GM21576 (cell line): ENCODE measurements at regions not wholly inside any gene's neighbourhood (a gene's known extent, or its start where the extent isn't known, plus 50 kb on each side); places are given as distances from the start of the nearest gene placed in this dataset.
A peak's percentile ranks its signal among the peaks of the same experiment; 100 is the strongest.
"Not testable (repeated sequence)": the region's sequence is repeated elsewhere in the genome, so short reads cannot be mapped to it uniquely, and the experiment has no call there.

Experiments used
- ATAC-seq: cut with Tn5 transposase; IDR thresholded peaks from one replicate; pipeline ENCODE4 v1.9.1; 2021; ENCODE audit warnings: mild to moderate bottlenecking, moderate library complexity; ENCODE audit not compliant: unreplicated experiment

- no peak for ATAC-seq
Observed at GRCh38 chr13:47892374-47892773, 108.7 kb downstream of the SUCLA2 start.

GRCh38 chr13:47890146-47890814 is 110.8 kb downstream of the SUCLA2 start:
- ATAC-seq = no peak

GRCh38 chr13:47886314-47886713 is 114.8 kb downstream of the SUCLA2 start:
- ATAC-seq = no peak

GRCh38 chr13:47875201-47875600 is 125.9 kb downstream of the SUCLA2 start:
- ATAC-seq = no peak

- ATAC-seq = not testable (repeated sequence)
Observed at GRCh38 chr13:47873987-47874386, 127.1 kb downstream of the SUCLA2 start.

DNA sequence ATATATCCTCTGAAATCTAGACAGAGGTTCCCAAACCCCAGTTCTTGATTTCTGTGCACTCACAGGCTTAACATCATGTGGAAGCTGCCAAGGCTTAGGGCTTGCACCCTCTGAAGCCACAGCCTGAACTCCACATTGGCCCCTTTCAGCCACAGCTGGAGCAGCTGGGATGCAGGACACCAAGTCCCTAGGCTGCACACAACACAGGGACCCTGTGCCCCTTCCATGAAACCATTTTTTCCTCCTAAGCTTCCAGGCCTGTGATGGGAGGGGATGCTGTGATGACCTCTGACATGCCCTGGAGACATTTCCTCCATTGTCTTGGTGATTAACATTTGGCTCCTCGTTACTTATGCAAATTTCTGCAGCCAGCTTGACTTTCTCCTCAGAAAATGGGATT is 127.8 kb downstream of the SUCLA2 start:
- ATAC-seq = not testable (repeated sequence)

GRCh38 chr13:47869776-47870175 is 131.3 kb downstream of the SUCLA2 start:
- ATAC-seq = no peak

- ATAC-seq = no peak
Observed at GRCh38 chr13:47865883-47866282, 135.2 kb downstream of the SUCLA2 start.

- ATAC-seq = no peak
Observed at GRCh38 chr13:47862841-47863240, 138.2 kb downstream of the SUCLA2 start.

DNA sequence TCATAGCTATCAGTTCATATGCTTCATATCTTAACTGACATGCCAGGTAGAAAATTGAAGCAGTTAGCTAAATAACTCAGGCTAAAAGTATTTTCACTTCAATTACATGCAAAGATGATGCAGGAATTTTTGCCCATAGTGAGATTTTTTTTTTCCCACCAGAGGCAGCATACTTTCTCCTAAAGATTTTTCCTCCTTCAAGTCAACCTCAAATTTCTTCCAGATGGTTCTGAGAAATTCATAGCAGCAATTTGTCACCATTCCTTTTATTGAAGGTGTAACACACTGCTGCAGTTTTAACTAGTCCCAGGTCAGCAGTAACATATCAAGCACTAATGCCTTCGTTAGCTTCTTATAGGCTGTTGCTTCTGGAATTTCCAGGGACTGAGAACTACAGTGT is 141.9 kb downstream of the SUCLA2 start:
- no peak for ATAC-seq

GRCh38 chr13:47858042-47859025 is 142.7 kb downstream of the SUCLA2 start:
- no peak for ATAC-seq

DNA sequence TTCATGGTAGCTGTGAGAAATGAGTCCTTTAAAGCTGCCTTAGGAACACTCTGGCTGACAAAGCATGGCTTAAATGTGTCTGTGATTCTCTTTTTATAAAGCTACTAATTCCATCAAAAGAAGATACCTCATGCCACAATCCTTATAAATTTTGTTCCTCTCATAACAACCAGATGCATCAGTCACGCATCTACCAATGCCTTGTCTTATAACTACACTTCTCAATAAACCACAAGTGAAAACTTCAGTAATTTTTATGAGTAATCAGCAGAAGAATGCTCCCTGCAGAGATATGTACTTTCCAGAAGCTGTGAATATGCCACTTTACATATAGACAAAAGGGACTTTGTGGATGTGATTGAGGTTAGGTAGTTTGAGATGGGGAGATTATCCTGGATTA is 147.8 kb downstream of the SUCLA2 start:
- ATAC-seq = no peak

GRCh38 chr13:47846886-47847285 is 154.2 kb downstream of the SUCLA2 start:
- no peak for ATAC-seq

DNA sequence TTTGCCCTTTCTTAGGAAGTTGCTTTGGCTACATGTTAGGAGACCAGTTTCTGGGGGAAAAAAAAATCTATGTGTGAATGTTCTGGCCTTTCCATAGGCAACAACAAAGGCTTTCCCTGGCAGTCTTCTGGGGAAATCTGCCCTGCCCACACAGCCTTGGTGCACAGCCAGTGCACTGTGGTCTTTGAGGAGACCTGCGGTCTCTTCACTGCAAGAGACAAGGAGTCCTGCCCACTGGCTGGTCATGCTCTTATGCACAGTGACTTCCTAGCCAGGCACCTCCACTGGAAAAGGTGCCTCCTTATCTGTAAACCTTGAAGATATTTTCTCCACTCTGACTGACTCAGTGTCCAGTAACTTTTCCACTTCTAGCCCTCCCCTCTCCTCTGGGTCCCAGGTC is 155.1 kb downstream of the SUCLA2 start:
- ATAC-seq = no peak

DNA sequence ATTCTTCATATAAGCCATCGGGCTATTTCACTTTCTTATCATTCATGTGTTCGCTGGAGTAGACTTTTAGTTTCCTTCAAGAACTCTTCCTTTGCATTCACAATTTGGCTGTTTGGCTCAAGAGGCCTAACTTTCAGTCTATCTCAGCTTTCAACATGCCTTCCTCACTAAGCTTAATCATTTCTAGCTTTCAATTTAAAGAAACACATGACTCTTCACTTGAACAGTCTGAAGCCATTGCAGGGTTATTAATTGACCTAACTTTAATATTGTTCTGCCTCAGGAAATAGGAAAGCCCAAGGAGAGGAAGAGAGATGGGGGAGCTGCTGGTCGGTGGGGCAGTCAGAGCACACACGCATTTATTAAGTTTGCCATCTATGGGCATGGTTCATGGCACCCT is 158.1 kb downstream of the SUCLA2 start:
- ATAC-seq = peak; percentile 47

DNA sequence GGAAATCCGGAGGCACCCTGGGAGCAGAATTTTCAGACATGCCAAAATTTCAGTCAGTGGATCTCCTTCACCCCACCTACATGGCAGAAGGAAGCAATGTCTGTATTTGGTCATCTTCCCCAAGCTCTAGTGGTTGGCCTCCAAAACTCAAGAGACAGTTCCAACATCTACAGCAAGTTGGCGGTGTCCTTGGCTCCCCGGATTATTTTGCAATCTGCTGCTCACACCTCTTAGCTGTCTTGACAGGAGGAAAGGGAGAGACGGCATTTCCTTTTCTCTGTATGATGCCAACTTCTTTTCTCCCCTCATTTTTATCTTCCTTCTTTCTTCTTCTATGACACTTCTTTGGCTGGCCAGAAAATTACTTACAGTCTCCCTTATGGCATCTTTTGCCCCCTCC is 159.9 kb downstream of the SUCLA2 start:
- ATAC-seq = no peak

GRCh38 chr13:47837906-47838305 is 163.2 kb downstream of the SUCLA2 start:
- ATAC-seq = no peak

DNA sequence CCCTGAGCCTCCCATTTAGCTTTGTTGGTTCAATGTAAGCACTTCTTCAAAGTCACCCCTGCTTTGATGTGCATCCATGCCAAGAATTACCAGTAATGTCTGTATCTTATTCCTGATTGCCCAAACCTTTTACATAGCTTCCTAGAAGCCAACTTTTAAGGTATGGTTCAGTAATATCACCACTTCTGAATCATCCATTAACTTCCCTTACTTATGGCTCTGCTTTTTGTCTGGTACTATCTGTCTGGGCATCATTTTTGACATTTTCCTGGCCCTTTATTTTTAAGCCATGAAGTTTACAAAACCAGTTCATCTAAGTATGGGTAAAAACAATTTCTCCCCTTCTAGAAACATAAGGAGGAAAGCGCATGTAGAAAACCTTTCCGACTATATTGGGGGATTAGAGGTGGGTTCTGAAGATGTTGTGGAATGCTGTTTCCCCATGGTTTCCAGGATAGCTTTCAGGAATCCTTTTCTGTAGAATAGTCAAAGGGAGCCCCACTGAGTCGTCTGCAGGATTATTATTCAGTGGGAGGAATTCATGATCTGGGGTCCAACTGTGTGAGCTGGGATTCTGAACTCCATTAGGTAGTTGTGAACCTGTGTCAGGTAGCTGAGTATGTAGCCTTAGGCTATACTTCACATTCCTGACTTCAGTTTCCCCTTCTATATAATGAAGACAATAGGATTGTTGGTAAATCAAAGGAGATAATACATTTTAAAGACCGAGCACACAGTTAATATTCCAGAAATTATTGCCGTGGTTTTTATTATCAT is 163.8 kb downstream of the SUCLA2 start:
- ATAC-seq = no peak

- no peak for ATAC-seq
Observed at GRCh38 chr13:47835470-47836228, 165.4 kb downstream of the SUCLA2 start.

DNA sequence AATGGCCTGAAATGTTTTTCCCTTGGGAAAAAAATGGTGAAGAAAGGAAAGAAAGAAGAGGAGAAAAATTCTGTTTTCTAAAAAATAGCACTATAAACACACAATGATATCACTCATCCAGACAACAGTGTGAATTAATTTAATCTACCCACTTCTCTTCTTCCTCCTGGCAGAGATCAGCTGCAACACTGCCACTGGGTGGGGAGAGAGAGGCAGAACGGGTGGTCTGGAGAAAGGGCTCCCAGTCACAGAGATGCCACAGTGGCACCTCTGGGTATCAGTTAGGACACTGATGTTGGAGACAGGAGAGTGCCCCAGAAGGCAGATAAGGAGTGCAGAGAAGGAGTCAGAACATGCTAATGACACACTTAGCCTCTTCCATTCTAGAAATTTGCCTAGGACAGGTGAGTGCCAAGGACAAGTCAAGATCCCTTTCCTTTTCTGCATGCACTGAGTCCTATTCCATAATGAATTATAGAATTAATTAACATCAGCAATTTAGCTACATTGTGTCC is 168.6 kb downstream of the SUCLA2 start:
- ATAC-seq = no peak
